Neural cell (in vitro differentiated cells): ENCODE measurements at regions not wholly inside any gene's neighbourhood (a gene's known extent, or its start where the extent isn't known, plus 50 kb on each side); places are given as distances from the start of the nearest gene placed in this dataset.

Source experiments
- H2AFZ ChIP-seq: fragments of 200-600, 300-800 bp; sonication (generic), shearing (Covaris generic); 2 replicates; pipeline ENCODE4 v1.6.0; 2014; ENCODE audit warnings: low read depth, mild to moderate bottlenecking, antibody characterized with exemption, low read length, moderate library complexity
- H3F3A ChIP-seq: fragments of 200-600 bp; shearing (Covaris generic); 2 replicates; pipeline ENCODE4 v1.6.1; 2016; ENCODE audit warnings: mild to moderate bottlenecking, moderate library complexity, mixed read lengths, antibody characterized with exemption, low read length; ENCODE audit not compliant: insufficient read depth, poor library complexity, severe bottlenecking
- H3K27ac ChIP-seq: fragments of 200-600, 300-800 bp; sonication (generic), shearing (Covaris generic); 2 replicates; pipeline ENCODE4 v1.5.1; 2014; ENCODE audit warnings: mild to moderate bottlenecking, low read length, moderate library complexity
- H3K27me3 ChIP-seq: fragments of 300-800, 200-600 bp; sonication (generic), shearing (Covaris generic); 2 replicates; pipeline ENCODE4 v1.6.0; 2014; ENCODE audit warnings: mild to moderate bottlenecking, low read depth, low read length, moderate library complexity; ENCODE audit not compliant: insufficient read depth
- H3K36me3 ChIP-seq: fragments of 300-800, 200-600 bp; sonication (generic), shearing (Covaris generic); 2 replicates; pipeline ENCODE4 v1.5.1; 2014; ENCODE audit warnings: mild to moderate bottlenecking, antibody characterized with exemption, low read length, moderate library complexity; ENCODE audit not compliant: insufficient read depth
- H3K4me2 ChIP-seq: fragments of 300-800, 200-600 bp; sonication (generic), shearing (Covaris generic); 2 replicates; pipeline ENCODE4 v1.6.0; 2014; ENCODE audit warnings: mild to moderate bottlenecking, low read length
- H3K4me3 ChIP-seq: fragments of 300-800, 200-600 bp; sonication (generic), shearing (Covaris generic); 2 replicates; pipeline ENCODE4 v1.5.1; 2014; ENCODE audit warnings: mild to moderate bottlenecking, low read length, moderate library complexity
- H3K79me2 ChIP-seq: fragments of 200-600 bp; shearing (Covaris generic); replicated peaks from 2 replicates; pipeline ENCODE4 v1.6.0; 2014; ENCODE audit warnings: mild to moderate bottlenecking, low read length, moderate library complexity; ENCODE audit not compliant: insufficient read depth
- H3K9ac ChIP-seq: fragments of 300-800, 200-600 bp; sonication (generic), shearing (Covaris generic); 2 replicates; pipeline ENCODE4 v1.6.1; 2016; ENCODE audit warnings: mild to moderate bottlenecking, low read length, mixed read lengths
- H3K9me2 ChIP-seq: fragments of 200-600 bp; shearing (Covaris generic); 2 replicates; pipeline ENCODE4 v1.6.1; 2016; ENCODE audit warnings: mild to moderate bottlenecking, low read length, mixed read lengths; ENCODE audit not compliant: insufficient read depth
- H3K9me3 ChIP-seq: fragments of 200-600, 300-800 bp; sonication (generic), shearing (Covaris generic); 2 replicates; pipeline ENCODE4 v1.6.1; 2016; ENCODE audit warnings: mild to moderate bottlenecking, mixed run types, low read length, moderate library complexity, mixed read lengths
- H4K20me1 ChIP-seq: fragments of 200-600 bp; shearing (Covaris generic); 2 replicates; pipeline ENCODE4 v1.6.1; 2016; ENCODE audit warnings: mild to moderate bottlenecking, mixed run types; ENCODE audit not compliant: insufficient read depth
- CTCF ChIP-seq: fragments of 450-650 bp; IDR thresholded peaks from 2 replicates; pipeline ENCODE4 v1.5.1; 2014; ENCODE audit warnings: antibody characterized with exemption, mild to moderate bottlenecking, moderate library complexity; ENCODE audit not compliant: poor library complexity, severe bottlenecking
- EP300 ChIP-seq: fragments of 450-650 bp; conservative IDR thresholded peaks from 2 replicates; pipeline ENCODE4 v1.6.1; 2014; ENCODE audit warnings: antibody characterized with exemption, mild to moderate bottlenecking, moderate library complexity; ENCODE audit not compliant: poor library complexity, severe bottlenecking
- EZH2 ChIP-seq: fragments of 200-600, 300-800 bp; shearing (Covaris generic), sonication (generic); IDR thresholded peaks from 2 replicates; pipeline ENCODE4 v1.6.1; 2014; ENCODE audit warnings: antibody characterized with exemption, low read length, borderline replicate concordance, mild to moderate bottlenecking; ENCODE audit not compliant: insufficient read depth, poor library complexity, severe bottlenecking
- MXI1 ChIP-seq: fragments of 450-650 bp; conservative IDR thresholded peaks from 2 replicates; pipeline ENCODE4 v1.6.1; 2014; ENCODE audit warnings: antibody characterized with exemption, mild to moderate bottlenecking; ENCODE audit not compliant: poor library complexity, severe bottlenecking
- POLR2AphosphoS5 ChIP-seq: IDR thresholded peaks from 2 replicates; pipeline ENCODE4 v1.6.1; 2012
- RAD21 ChIP-seq: fragments of 450-650 bp; conservative IDR thresholded peaks from 2 replicates; pipeline ENCODE4 v1.6.1; 2014; ENCODE audit warnings: antibody characterized with exemption, mild to moderate bottlenecking, moderate library complexity
- REST ChIP-seq: IDR thresholded peaks from 2 replicates; pipeline ENCODE4 v1.6.1; 2012; ENCODE audit warnings: borderline replicate concordance
- SMC3 ChIP-seq: fragments of 450-650 bp; conservative IDR thresholded peaks from 2 replicates; pipeline ENCODE4 v1.6.1; 2014; ENCODE audit warnings: antibody characterized with exemption, mild to moderate bottlenecking, moderate library complexity; ENCODE audit not compliant: poor library complexity
- TAF1 ChIP-seq: IDR thresholded peaks from 2 replicates; pipeline ENCODE4 v1.6.1; 2012; ENCODE audit warnings: low read depth

- no peak overlapping the region for H3K4me2 ChIP-seq
- no peak overlapping the region for H3K4me3 ChIP-seq
- no peaks in the 10 kb centered on the region for H3F3A ChIP-seq
- H3K9ac ChIP-seq = no peak overlapping the region
- H4K20me1 ChIP-seq = no peaks in the 10 kb centered on the region
- no peaks in the 10 kb centered on the region for H3K9me2 ChIP-seq
- H3K27me3 ChIP-seq = no peaks in the 10 kb centered on the region
- no peaks in the 10 kb centered on the region for H3K9me3 ChIP-seq
- no peaks in the 10 kb centered on the region for H3K36me3 ChIP-seq
- no peak overlapping the region for H3K27ac ChIP-seq
- no peaks in the 10 kb centered on the region for H3K79me2 ChIP-seq
- H2AFZ ChIP-seq = no peak overlapping the region
- TF ChIP-seq REST (no peak), CTCF (no peak), SMC3 (no peak), RAD21 (no peak), EP300 (no peak), POLR2AphosphoS5 (no peak), TAF1 (no peak), MXI1 (no peak), EZH2 (no peak)
Observed at GRCh38 chr9:109579191-109579948, 81.3 kb upstream of the PTPN3 start.

GRCh38 chr9:109582386-109582785, 84.3 kb upstream of the PTPN3 start:
- Histone ChIP-seq H2AFZ (no peak overlapping the region), H3K27ac (no peak overlapping the region), H3K9ac (no peak overlapping the region), H3K36me3 (no peaks in the 10 kb centered on the region), H3K9me3 (no peaks in the 10 kb centered on the region), H3K4me2 (no peak overlapping the region), H3F3A (no peaks in the 10 kb centered on the region), H3K4me3 (no peak overlapping the region), H3K79me2 (no peaks in the 10 kb centered on the region), H3K9me2 (no peaks in the 10 kb centered on the region), H3K27me3 (no peaks in the 10 kb centered on the region), H4K20me1 (no peaks in the 10 kb centered on the region)
- TF ChIP-seq SMC3 (no peak), RAD21 (no peak), MXI1 (no peak), EP300 (no peak), REST (no peak), CTCF (no peak), EZH2 (no peak), POLR2AphosphoS5 (no peak), TAF1 (no peak)
